ENCODE measurements at regions not wholly inside any gene's neighbourhood (a gene's known extent, or its start where the extent isn't known, plus 50 kb on each side); places are given as distances from the start of the nearest gene placed in this dataset.
"Not testable (repeated sequence)": the region's sequence is repeated elsewhere in the genome, so short reads cannot be mapped to it uniquely, and the experiment has no call there.

DNA sequence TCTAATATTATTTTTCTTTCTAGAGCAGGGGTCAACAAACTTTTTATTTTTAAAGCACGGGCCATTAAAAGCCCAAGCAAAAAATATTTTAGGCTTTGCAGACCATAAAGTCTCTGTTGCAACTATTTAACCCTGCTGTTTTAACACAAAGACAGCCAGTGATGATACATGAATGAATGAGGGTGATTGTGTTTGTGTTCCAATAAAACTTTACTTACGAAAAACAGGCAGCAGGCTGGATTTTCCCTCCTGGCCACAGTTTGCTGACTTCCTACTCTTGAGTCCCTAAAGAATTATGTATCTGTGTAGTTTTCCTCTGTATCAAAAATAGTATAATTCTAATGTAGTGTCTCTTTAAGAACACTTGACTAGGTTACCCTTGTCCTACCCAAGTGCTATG lies 402.0 kb downstream of the ADCYAP1 start:
- no peak for DNase-seq

DNA sequence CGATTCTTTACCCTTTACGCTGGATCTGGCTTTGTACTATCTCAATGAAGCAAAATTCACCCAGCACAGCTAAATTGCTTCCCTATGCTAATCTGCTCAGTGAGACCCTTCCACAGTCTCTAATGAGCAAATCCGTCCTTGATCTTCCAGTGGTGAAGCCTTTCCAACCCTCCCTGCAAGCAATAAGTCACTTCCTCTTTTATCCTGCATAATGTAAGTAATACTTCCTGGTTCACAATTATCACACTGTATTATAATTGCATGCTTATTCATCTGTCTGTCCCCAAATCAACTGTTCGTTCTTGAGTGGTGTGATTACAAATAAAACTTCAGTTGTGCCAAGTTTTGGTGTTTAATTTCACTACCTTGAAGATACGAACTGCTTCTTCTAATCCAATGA lies 404.0 kb downstream of the ADCYAP1 start:
- no peak for DNase-seq

DNA sequence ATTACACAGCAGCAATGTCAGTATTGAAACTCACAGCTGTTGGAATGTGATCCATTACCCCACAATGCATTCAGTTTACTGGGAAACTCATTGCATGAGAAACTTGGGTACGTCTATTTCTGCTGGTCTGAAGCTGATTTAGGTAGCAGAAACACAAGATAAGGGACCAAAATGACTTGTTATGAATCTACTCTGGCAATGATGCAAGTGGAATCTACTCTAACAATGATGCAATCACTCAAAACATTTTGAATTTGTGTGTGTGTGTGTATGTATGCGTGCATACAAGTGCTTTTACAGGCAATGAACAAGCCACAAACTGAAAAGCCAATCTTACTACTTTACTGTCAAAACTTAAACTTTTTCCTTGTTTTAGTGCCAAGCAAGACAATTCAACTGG lies 406.7 kb downstream of the ADCYAP1 start:
- DNase-seq, result no peak

DNA sequence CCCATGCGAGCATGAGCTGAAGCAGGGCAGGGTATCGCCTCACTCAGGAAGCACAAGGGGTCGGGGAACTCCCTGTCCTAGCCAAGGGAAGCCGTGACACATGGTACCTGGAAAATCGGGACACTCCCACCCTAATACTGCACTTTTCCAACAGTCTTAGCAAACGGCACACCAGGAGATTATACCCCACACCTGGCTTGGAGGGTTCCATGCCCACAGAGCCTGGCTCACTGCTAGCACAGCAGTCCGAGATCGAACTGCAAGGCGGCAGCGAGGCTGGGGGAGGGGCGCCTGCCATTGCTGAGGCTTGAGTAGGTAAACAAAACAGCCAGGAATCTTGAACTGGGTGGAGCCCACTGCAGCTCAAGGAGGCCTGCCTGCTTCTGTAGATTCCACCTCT lies 430.7 kb downstream of the ADCYAP1 start:
- not testable (repeated sequence) for DNase-seq

DNA sequence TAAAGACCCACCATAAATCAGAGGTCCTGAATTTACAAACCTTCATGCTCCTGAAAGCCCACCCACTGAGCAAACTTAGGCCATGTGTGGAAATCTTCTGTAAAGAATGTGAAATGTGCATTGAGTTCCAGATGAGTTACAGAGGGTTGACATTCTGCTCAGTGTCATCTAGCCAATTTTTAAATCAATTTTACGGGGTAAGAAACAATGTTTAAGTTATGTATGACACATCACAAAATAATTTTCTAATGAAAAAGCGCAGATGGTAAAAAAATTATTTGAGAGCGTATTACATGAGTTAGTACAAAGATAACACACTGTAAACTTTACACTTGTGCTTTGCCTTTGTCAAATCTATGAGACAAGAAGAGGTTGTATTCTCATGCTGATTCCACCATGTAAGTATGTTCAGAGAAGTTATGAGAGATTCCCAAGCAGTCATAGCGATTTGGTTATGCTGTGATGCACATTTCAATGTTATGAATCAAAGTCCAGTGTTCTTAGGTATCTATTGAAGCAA lies 446.3 kb downstream of the ADCYAP1 start:
- no peak for DNase-seq

DNA sequence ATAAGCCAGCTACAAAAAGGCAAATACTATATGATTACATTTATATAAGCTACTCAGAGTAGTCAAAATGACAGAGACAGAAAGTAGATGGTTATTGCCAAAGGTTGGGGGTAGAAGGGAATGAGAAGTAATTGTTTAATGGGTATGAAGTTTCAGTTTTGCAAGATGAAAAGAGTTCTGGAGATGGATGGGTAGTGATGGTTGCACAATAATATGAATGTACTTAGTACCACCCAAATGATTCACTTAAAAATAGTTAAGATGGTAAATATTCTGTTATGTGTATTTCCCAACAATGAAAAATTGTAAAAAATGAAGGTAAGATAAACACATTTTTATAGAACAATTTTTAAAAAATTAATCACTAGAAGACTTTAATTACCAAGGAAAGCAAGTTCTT lies 448.4 kb downstream of the ADCYAP1 start:
- no peak for DNase-seq

DNA sequence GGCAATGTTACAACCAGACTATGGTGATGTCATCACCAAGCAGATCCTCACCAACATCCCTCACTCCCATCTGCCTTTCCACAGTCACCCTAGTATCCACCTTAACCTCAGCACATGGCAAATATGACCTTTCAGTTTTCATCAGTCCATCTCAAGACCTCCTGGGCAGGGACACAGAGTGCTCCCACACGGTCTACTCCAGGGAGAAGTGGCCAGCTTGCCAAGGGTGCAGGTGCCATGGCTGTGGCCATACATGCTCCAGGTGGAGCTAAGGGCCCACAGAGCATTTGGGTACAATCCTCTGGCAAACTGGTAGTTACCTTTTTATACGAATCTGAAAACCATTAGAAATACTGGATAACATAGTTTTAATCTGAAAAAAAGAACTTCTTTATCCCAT lies 453.1 kb downstream of the ADCYAP1 start:
- no peak for DNase-seq

DNA sequence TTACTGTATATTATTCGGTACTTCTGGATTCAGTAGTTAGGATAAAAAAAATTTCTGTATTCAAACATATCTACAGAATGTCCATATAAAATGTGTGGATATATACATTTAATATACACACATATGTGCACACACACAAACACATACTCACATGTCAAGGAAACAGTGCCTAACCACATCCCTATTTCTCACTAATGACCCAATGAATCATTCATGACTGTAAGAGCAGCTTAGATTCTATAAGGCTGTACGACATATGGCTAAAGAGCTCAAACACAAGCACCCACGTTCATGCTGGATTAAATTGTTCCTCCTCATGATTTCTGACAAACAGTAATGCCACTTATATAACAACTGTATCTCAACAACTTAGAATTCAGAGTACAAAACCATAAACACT lies 457.3 kb downstream of the ADCYAP1 start:
- no peak for DNase-seq

DNA sequence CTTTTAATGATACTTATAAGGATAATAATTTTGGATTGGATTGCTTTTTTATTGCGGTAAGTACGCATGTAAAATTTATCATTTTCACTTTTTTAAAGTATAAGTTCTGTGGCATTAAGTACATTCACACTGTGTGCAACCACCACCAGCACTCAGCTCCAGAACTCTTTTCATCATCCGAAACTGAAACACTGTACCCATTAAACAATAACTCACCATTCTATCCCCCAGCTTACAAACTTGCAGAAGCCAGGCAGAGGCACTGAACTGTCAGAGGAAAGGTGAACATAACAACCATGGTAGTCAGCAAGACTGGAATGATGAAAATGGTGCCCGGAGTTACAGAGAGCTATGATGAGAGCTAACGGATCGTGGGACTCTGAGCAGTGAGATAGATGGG lies 465.9 kb downstream of the ADCYAP1 start:
- no peak for DNase-seq

DNA sequence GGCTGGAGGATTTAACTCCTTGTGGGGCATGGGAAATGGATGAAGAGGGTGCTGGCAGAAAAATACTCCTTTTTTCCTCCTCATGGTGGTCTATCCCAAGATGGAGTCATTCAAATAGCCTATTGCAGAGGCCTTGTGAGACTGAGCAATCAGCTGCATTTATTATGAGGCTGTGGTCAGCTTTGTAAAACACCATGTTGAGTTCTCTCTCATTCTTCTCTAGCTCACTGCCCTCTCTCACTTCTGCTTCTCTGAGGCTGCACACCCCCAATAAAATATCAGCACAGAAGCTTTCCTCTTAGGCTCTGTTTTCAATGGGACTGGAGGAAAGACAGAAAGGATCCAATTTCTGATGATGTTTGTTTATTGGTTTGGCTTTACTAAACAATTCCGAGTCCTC lies 467.1 kb downstream of the ADCYAP1 start:
- no peak for DNase-seq

DNA sequence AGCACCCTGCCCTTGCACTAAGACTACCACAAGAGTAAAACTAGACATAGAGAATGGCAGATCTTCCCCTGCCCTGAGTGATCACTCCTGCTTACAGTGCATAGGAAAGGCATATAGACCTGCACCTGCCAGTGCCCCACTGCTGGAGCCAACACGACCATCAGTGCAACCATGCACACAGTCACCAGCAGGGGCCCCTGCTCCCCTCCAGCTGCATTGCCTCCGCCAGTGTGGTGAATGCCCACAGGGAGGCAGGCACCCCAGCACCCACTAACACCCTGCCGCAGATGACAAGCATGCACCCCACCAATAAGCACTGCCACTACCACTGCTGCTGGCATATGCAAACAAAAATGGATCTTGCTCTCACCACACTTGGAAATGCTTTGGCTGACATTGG lies 478.8 kb downstream of the ADCYAP1 start:
- DNase-seq, result no peak

DNA sequence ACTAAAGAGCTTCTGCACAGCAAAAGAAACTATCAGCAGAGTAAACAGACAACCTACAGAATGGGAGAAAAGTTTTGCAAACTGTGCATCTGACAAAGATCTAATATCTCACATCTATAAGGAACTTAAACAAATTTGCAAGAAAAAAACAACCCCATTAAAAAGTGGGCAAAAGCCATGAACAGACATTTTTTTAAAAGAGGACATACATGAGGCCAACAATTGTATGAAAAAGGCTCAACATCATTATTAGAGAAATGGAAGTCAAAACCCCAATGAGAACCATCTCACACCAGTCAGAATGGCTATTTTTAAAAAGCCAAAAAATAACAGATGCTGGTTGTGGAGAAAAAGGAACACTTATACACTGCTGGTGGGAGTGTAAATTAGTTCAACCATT lies 483.8 kb downstream of the ADCYAP1 start:
- not testable (repeated sequence) for DNase-seq

DNA sequence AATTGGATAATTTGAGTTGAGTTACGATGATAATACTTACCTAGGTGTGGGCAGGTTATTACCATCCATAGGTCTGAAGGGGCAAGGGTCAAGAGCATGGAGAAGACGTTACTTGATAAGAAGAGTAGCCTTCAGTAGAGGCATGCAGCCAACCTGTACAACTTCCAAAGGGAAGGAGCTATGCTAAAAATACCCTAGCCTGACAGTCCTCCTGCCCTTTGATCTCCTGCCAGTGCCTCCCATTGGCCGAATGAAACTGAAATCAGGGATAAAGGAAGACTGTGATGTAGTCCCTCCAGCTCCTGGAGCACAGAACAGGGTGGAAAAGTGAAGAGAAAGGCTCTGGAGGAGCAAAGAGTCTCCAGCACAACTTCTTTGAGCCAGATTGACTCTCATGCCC lies 487.4 kb downstream of the ADCYAP1 start:
- DNase-seq, result no peak

DNA sequence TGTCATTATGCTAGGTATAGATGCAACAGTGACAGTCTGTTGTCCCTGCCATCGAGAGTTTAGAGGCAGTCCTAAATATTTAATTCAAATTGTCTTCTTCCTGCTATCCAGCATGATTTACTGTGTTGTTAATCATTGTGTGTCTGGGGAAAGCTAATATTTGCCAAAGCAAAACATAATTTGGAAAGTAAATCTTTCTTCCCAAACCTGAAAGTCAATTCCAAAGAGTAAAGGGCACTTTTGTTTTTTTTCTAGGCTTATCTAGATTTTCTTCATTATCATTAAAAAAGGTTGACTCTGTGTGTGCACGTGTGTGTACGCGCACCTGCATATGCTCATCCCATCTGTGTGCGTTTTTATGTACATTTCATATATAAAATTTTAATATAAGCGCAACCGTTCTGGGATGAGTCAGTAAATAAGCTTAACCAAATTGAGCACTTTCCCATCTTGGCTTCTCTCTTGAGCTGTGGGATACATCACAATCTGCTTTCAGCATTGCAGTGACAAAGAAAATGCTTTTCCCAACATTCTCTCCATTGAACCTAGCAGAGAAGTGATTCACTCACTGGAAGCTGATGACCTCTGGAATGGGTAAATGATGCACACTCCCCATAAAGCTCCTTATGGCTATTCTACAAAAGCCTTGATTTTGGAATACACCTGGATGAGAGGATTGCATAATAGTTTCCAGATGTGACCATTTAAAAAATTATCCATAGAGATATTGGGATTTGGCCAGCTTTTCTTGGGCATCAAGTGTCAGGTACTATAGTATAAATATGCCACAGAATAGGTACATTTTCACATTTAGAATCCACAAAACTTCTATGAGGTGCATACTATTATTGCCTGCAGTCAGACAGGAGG lies 488.4 kb downstream of the ADCYAP1 start:
- DNase-seq, result no peak

DNA sequence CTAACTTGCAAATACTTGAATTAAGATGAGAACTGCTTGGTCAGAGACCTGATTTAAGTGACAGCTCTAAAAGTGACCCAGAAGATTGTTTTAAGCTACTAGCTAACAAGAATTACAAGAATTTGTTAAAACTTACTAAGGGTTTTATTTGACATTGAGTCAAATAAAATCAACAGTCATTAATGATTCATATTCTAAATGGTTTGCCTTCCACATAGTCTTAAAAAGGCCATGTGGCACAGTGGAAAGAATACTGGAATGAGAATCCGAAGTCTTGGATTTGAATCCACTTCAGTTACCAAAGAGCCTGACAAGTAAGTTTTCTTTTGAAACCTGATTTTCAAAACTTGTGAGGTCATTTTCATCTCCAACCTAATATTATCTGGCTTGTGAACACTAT lies 489.3 kb downstream of the ADCYAP1 start:
- DNase-seq, result no peak

DNA sequence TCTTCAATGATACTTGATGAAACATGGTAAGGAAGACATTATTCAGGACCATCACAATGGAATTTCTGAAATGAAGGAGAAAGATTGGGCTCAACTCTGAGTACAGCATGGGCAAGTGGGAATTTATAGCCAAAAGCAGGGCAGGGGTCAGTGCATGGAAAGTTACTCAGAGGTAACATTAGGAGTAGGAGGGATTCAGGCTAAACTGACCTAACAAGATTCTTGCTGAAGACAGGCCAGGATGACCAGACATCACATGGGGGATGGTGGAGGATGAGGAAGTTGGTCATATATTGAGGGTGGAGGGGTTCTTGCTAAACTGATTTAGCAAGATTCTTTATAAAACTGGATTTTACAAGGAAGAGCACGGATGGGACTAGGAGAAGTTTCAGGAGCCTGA lies 489.8 kb downstream of the ADCYAP1 start:
- no peak for DNase-seq

DNA sequence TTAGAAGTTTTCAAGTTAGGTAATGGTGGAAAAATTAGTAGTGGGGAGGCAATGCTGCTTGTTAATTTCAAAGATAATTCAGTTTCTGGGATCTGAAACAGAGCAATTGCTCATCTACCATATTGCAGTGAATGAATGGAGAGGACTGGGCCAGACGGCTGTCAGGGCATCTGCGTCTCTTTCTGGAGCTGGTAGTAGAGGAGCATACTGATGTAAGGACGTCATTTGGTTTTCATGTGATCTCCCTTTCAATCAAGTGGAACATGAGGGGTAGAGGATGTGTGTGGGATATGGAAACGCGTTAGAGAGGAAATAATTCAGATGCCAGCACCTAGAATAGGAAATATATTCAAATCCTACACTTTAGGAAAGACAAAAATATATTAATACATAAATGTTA lies 490.3 kb downstream of the ADCYAP1 start:
- DNase-seq, result no peak

DNA sequence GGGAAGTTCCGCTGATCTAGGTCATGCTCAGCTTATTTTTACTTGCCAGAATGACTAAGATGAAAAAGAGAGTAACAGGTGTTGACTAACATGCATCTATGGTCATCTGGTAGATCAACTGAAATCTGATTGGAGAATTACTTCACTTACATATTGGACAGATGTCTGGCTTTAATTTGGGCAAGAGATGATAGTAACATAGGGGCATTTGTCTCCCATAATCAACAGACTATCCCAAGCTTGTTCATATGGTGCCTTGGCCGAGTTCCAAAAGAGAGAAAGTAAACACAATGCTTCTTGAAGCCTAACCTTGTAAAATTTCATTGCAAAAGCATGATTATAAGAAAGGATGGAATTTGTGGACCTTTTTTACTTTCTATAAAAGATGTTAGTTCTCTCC lies 503.7 kb downstream of the ADCYAP1 start:
- no peak for DNase-seq

DNA sequence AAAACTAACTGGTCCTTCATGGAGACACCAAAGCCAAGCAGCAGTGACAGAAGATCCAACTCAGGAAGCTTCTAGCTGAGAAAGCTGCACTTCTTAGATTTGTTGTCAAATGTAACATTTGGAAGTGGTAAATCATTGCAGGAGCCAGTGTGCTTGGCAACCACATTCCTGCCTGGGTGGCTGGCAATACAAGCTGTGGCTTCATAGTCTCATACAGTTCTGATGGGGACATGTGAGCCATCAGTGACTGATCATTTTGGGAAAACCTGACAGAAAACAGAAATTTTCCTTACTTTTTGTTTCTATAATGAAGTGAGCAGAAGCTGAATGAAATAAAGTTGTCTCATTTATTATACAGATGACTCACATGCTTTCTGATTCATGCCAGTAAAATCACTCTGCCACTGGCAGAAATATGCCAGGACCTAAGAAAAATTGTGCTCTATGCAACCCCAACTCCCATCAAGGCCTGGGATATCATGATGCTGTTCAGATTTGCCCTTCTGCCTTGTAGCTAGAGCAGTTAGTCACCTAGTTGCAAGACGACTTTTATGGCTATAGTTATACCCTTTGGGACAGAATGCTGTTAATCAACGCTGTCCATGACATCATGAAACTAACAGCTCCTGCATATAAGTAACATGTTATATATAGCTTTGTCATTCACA lies 508.1 kb downstream of the ADCYAP1 start:
- no peak for DNase-seq

DNA sequence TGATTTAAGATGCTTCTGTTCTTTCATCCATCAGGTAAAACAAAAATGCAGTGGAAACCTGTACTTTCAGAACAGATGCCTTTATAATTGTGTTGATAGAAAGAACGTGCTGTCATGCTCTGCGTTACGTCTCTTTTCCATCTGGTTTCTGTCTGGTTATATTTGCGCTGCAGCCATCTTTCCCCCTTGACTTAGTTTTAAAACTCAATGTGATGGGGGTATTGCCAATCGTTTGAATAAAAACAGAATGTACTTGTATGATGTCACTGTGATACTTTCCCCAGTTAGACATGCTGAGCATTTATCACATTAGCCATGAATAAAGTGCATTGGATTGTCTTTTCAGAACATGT lies 508.6 kb downstream of the ADCYAP1 start:
- DNase-seq, result no peak

DNA sequence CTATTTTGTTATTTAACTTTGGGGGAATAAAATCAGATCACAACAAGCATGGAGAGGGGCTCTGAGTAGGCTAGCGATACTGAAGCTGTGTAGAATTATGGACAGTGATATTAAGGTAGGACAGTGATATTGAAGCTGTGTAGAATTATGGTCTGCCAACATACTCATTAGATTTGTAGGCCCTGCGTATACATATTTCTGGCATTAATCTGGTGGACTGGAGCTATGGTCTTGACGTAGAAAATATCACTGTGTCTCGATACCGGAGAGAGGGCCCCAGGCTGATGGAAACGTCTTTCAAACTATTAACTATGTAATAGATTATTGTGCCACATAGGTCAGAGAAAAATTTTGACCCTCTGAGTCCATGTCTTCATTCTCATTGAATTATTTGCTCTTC lies 511.4 kb downstream of the ADCYAP1 start:
- no peak for DNase-seq

DNA sequence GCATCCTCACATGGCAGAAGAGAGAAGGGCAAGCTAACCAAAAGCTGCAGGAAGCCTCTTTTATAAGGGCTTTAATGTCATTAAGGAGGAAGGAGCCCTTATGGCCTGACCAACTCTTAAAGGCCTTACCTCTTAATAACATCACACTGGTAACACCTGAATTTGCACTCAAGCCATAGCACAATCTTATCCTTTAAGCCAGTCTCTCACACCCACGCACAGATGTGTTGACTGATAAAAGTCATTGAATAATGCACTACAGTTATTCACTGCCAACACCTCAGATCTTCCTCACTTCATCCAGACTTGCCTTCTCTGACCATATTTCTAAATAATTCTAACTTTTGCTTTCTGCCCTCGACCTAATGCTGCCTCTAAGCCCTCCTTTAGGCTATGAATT lies 516.8 kb downstream of the ADCYAP1 start:
- DNase-seq, result no peak

DNA sequence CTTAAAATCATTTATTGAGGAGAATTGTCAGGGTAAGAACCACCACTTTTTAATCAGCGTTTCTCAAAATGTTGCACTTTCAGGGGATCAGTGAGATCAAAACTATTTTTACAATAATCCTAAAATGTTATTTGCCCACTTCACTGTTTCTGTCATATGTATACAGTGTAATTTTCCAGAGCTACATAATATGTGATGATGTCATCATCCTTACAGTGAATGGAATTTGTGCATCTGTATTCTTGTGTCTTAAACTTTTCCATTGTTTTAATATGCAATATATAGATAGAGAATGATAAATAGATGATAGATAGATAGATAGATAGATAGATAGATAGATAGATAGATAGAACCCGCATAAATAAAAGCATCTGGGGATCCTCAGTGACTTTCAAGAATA lies 518.0 kb downstream of the ADCYAP1 start:
- no peak for DNase-seq

DNA sequence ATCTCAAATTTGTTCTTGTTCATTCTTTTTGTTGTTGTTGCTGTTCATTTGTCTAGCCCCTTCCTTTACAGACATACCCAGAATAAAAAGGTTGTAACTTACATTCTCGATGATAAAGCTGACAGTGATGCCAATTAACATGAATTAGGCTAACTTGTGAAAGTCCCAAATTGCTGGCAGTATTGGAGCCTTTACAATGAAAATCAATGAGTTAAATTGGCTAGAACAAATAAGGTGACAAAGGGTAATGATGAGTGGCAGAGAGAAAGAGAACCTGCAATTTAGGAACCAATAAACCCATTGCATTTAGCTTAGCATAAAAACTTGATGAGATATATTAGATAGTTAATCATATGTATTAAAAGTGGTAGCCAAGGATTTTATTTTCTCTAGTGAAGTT lies 521.0 kb downstream of the ADCYAP1 start:
- no peak for DNase-seq

DNA sequence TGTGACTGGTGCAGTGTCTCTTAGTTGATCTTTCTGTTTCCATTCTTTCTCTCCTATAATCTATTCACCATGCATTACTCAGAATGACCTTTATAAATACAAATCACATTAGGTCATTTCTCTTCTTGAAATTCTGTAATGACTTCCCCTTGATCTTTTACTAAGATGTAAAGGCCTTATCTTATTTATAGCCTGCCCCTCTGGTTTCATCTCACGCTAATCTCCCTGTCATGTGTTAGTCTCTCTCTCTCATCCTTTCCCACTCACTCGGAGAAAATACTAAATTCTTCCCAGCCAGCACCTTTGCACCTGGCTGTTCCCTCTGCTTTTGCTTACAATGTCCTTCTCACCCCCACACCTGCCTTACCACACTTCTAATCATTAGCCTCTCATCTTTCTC lies 530.8 kb downstream of the ADCYAP1 start:
- no peak for DNase-seq
